HS-27A (cell line): ENCODE measurements at regions not wholly inside any gene's neighbourhood (a gene's known extent, or its start where the extent isn't known, plus 50 kb on each side); places are given as distances from the start of the nearest gene placed in this dataset.
A peak's percentile ranks its signal among the peaks of the same experiment; 100 is the strongest.
"Not testable (repeated sequence)": the region's sequence is repeated elsewhere in the genome, so short reads cannot be mapped to it uniquely, and the experiment has no call there.

Source experiments
- DNase-seq: peaks from one replicate; pipeline ENCODE4 v3.0.0-alpha.2; 2012; ENCODE audit warnings: low read depth, missing footprints

DNA sequence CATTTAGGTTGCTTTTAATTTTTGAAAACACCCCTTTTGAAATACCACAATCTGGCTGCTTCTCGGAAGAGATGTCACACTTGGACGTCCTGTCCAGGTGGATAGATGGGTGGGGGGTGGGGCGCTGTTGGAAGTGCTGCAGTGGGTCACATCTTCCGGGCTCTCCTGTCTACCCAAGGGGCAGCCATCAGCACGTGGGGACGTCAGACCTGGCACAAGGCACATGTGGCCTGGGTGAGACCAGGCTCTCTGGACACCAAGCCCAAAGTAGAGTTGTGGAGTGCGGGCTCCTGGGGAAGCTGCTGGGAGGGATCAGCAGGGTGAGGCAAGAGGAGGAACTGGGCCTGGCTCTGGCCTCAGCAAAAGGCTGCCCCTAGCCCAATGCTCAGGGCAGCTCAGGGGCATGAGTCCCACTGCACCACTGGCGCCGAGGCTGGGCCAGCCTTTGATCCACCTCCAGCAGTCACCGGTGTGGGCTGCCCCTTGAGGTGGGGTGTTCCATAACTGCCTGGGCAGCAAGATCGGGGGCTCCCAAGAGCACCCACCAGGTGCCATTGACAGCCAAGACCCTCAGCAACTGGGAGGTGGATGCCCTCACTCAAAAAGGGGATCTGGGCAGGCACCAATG lies 68.6 kb upstream of the CCND1 start:
- DNase-seq: no peak

DNA sequence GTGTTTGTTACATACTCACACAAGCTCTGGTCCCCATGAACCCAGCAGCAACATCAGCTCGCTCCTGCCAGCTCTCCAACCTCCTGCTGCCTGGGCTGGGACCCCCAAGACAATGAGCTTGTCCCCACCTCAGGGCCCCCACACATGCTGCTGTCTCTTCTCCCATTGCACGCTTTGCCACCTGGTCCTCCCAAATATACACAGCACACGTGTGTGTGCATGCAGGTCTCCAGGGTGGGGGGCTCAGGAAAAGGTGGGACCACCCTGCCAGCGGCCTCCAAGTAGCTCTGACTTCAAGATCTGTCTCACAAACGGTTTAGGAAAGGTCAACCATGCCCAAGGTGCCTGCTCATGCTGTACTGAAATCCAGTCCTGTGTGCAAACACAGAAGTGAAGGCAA lies 68.1 kb upstream of the CCND1 start:
- DNase-seq: no peak

DNA sequence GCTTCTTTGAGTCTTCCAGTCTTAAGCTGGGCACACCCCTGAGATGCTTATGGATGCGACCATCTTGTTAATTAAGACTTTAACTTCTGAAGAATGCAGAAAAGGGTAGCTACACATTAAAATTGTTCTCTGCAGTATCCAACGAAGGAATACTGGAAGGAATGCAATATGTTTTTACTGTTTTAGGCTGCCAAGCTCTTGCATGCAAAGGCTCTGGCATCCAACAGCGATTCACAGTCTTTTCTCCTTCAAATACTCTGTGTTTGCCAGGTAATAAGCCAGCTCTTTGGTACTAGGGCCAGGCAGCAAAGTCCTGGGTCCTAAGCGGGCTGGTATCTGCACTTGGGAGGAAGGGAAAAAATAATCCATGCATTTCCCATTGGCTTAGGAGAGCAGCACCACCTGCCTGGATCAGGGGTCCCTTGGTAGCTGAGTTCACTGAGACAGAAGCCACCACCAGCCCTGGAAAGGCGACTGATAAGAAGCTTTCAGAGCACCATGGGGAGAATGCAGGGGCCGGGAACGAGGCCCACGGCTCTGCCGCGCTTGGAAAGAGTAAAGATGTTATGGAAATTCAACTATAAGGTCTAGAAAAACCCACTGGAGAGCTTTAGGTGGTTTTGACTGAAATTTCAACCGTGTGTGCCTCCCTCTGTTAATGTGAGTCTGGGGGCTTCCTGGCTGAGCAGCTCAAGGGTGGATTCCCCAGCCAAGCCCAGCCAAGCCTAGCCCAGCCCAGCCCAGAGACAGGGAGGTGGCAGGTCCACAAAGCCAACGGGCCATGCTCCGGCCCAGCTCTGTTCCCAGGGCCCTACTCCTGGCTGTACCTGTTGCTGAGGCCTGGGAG lies 67.0 kb upstream of the CCND1 start:
- no peak for DNase-seq

DNA sequence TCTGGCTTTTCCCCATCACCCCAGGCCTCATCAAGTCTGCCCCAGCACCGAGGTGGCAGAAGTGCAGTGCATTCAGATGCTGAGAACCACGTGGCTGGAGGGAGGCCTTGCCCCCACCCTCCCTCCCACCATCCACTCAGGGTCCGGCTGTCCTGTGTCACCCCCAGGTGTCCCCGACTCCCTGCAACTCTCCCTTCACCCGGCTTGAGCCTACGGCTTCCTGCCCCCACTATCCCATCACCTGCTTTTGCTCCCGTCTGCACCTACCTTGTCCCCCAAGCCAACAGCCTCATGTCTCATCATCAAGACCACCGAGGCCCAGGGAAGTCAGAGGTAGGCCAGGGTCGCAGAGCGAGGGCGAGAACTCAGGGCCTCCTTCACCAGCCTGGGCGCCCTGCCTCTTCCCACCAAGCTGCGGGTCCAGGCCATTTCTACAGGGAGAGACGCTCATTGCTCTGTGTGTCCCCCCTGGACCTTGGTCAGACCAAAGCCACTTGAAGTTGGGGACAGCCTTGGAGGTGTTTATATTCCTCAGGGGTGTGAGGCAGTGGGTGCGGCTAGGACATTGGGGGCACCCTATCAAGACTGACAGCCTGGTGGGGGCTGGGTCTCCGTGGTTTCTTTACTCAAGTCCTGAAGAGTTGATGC lies 66.2 kb upstream of the CCND1 start:
- no peak for DNase-seq

DNA sequence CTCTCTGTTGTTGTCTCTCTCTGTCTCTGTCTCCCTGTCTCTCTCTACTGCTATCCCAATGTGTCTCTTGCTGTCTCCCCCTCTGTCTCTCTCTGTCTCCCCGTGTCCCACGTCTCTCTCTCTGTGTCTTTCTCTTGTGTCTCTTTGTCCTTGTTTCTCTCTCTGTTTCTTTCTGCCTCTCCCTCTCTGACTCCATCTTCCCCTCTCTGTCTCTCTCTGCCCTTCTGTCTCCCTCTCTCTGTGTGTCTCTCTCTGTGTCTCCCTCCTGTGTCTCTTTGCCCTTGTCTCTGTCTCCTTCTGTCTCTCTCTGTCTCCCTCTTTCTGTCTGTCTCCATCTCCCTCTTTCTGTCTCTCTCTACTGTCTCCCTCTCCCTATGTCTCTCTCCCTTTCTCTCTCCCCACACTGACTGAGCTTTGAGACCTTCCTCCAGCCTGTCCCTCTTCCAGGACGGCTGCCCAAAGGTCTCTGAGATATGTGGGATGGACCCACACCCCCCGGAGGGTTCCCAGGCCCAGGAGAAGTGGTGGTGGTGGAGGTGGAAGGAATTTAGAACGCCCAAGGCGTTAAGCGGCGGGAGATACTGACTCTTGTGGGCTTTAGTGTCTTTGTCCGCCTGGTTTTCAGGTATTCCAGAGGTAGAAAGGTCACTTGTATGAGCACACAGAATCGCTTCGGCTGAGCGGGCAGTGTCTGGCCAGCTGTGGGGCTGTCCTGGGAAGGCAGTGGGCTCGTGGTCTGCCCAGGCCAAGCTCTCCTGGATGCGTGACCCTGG lies 65.5 kb upstream of the CCND1 start:
- no peak for DNase-seq

DNA sequence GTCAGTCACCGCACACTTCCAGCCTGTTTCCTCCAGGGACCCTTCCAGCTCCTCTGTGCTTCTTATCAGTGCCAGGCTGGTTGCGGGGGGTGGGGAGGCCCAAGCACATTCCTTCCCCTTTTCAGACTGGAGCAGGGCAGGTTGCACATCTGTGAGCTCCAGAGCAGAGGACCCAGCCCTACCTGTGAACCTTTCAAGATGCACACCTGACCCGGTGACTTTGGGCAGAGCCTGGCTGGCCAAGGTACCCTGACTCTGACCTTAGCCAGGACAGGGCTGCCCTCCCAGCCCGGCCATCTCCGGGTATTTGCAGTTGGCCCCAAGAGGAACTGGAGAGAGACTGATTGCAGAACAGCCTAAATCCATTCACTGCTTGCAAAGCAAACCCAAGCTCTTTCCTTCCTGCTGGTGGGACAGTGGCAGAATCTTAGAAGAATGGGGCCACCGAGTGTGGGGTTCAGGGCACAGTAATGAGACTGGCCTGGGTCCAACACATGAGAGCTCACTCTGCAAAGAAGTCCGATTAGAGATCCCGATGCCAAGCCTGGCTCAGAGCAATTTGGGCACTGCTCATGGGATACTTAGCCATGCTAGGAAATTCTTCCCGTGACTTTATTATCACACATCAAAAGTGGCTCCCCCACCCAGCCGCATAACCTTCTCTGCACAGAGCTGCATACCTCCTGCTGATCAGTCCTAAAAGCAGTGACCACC lies 64.7 kb upstream of the CCND1 start:
- no peak for DNase-seq

DNA sequence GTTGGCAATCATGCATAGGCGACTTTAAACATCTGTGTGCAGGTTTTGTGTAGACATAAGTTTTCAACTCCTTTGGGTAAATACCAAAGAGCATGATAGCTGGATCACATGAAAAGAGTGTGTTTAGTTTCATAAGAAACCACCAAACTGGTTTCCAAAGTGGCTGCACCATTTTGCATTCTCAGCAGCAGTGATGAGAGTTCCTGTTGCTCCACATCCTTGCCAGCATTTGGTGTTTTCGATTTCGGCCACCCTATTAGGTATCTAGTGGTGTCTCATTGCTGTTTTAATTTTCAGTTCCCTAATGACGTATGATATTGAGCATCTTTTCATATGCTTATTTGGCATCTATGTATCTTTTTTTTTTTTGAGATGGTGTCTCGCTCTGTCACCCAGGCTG lies 62.8 kb upstream of the CCND1 start:
- no peak for DNase-seq

DNA sequence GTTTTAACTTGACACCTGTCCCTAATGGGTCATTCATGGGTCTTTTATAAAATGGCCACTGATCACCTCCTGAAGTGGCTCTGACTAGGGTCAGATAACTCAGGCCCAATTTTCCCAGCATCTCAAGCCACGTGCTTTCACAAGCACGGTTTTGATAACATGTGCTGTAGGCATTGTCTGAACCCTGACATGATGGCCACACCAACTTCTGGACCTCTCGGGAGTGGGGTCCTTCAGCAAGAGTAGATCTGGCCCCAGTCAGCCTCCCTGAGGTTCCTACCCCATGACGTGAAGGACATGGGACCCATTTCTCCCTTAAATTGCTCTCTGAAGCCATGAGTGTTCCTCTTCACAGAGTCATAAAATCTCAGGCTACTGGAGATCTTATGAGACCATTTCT lies 60.4 kb upstream of the CCND1 start:
- DNase-seq: no peak

DNA sequence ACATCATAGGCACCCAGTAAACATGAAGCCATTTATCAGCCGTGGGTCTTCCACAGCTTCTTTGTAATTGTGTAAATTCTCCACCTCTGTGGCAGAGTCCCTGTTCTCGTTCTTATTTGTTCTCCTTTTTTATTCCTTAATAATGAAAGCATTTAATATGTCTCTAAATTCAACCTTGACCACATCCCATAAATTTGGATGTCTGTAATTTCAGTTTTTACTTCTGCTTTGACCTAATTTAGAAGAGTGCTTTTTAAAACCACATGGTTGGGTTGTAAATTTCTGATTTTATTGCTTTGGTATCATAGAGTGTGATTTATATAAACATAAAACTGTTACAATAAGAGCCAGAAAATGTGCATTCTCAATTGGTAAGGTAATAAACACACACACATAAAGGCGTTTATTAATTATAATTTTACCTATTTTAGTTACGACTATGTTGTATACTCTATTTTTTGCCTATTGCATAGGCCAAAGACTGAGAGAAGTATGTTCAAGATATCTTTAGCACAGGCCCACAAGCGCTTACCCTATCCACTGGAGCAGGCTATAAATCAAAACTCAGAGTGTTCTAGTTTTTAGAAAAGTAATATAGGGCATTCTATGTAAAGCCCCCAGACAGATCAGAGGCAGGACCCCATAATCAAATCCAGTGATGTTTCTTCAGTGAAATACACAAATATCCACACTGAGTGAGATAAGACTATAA lies 58.0 kb upstream of the CCND1 start:
- DNase-seq: no peak

DNA sequence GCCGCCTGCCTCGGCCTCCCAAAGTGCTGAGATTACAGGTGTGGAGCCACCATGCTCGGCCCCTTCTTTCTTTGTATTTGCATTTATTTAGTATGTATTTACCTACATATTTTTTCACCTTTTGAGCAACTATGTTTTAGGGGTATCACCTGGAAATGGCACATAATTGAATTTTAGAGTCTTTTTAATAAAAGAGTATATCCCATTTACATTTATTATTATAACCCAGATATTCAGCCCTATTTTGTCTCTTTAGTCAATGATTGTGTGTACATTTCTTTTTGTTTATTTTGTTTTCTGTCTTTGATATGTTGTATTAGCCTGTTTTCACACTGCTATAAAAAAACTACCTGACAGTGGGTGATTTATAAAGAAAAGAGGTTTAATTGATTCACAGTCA lies 56.8 kb upstream of the CCND1 start:
- DNase-seq: no peak

DNA sequence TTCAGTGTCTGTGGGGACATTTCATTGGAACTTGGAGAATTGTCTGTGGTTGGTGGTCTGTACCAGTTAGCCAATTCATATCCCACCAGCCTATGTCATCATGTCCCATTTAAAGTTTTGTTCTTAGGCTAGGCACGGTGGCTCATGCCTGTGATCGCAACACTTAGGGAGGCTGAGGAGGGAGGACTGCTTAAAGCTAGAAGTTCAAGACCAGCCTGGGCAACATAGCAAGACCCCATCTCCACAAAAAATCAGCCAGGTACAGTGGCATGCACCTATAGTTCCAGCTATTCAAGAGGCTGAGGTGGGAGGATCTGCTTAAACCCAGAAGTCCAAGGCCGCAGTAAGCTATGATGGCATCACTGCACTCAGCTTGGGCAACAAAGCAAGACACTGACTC lies 55.6 kb upstream of the CCND1 start:
- no peak for DNase-seq

DNA sequence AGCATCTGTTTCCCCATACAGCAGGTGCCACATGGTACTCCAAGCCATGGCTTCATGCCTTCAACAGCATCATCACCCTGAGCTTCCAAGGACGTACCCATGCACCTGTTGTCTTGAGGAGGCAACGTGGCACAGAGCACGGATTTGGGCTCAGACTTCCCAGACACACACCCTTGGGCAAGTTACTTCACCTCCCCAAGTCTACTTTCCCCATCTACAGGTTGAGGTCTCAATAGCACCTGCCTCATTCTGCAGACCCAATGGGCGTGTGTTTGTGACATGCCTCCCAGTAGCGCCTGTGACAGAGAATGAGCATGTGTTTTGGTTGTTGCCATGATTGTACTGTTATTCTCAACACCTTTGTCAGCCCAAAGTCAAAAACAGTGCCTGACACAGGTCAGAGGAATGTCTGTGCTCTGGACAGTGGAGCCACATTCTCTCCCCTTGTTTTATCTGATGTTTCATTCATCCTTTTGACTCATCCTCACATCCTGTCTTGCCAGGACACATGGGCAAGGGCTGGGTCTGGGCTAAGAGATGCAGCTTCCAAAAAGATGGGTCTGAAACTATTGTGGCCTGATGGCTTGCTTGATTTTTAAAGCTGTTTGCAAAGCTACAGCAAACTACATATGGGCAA lies 53.4 kb upstream of the CCND1 start:
- peak; percentile 52 for DNase-seq

DNA sequence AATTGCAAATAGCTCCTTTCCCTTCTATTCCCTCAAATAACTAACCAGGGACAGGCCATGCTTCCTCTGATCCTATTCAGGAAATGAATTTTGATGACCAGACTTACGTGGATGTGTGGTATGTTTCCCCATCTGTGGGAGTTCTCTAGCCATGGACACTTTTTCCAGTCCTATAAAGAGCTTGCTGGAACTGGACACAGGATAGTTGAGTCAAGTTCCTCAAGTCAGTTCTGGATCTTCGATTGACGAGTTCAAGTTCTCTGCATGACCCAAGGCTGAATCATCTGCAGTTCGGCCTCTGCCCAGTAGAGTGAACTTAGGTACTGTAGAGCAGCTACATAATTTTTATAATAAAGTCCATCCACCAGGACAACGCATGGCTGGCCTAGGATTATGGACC lies 52.7 kb upstream of the CCND1 start:
- DNase-seq: peak; percentile 75

DNA sequence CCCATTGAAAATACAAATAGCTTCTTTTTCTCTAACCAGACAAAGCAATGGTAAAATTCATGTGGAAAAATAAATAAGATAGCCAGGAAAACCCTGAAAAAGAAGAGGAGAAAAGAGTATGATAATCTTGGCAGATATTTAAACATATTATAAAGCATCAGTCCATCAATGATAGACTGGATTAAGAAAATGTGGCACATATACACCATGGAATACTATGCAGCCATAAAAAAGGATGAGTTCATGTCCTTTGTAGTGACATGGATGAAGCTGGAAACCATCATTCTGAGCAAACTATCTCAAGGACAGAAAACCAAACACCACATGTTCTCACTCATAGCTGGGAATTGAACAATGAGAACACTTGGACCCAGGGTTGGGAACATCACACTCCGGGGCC lies 50.9 kb upstream of the CCND1 start:
- not testable (repeated sequence) for DNase-seq
